A673 (cell line): ENCODE measurements at regions not wholly inside any gene's neighbourhood (a gene's known extent, or its start where the extent isn't known, plus 50 kb on each side); places are given as distances from the start of the nearest gene placed in this dataset.

Source experiments
- CTCF ChIP-seq: fragments of 300-800, 200-600 bp; sonication (generic); conservative IDR thresholded peaks from 2 replicates; pipeline ENCODE4 v1.5.1; 2017; ENCODE audit warnings: low read depth, mild to moderate bottlenecking, antibody characterized with exemption, low read length, moderate library complexity, mixed read lengths
- EZH2 ChIP-seq: fragments of 200-600 bp; sonication (generic); IDR thresholded peaks from 2 replicates; pipeline ENCODE4 v1.6.1; 2017; ENCODE audit warnings: borderline replicate concordance, low read depth, mild to moderate bottlenecking, mixed read lengths, antibody characterized with exemption, low read length; ENCODE audit not compliant: poor library complexity, severe bottlenecking

GRCh38 chr10:43971981-43972380 lies 323.3 kb upstream of the ZNF32 start:
- no peak for TF ChIP-seq CTCF
- no peak for TF ChIP-seq EZH2
